Activated CD8-positive, alpha-beta memory T cell treated with anti-CD3 and anti-CD28 coated beads, Interleukin-2, amount 50 U/mL, for 48 hours (primary cell): ENCODE measurements at regions not wholly inside any gene's neighbourhood (a gene's known extent, or its start where the extent isn't known, plus 50 kb on each side); places are given as distances from the start of the nearest gene placed in this dataset.

Experiments used
- DNase-seq: peaks from one replicate; pipeline ENCODE4 v3.0.0-alpha.2; 2020

DNA sequence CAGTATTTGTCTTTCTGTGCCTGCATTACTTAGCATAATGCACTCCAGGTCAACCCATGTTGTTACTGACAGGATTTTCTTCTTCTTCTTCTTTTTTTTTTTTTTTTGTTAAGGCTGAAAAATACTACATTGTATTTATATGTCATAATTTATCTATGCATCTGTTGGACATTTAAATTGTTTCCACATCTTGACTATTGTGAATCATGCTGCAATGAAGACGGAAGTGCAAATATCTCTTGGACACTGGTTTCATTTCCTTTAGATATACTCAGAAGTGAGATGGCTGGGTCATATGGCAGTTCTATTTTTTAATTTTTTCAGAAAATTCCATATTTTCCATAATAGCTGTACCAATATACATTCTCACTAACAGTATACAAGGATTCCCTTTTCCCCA lies 272.7 kb upstream of the PMFBP1 start:
- DNase-seq, result no peak

DNA sequence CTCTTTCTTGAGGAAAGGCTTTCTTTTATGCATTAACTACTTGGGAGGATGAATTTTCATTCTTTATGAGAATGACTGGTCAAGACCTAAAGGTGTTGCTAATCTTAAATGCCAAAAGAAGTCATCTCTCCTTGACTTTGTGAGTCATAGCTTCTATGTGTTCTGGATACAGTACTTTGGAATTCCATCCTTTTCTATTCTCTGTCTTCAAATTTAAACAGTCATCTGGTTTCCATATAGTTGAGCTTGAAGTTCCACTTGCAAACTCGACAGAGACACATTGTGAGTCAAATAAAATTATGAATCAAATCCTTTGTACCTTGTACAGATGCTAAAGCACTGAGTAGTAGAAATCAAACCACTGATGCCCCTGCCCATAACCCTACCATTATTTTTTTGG lies 271.9 kb upstream of the PMFBP1 start:
- DNase-seq, result no peak

DNA sequence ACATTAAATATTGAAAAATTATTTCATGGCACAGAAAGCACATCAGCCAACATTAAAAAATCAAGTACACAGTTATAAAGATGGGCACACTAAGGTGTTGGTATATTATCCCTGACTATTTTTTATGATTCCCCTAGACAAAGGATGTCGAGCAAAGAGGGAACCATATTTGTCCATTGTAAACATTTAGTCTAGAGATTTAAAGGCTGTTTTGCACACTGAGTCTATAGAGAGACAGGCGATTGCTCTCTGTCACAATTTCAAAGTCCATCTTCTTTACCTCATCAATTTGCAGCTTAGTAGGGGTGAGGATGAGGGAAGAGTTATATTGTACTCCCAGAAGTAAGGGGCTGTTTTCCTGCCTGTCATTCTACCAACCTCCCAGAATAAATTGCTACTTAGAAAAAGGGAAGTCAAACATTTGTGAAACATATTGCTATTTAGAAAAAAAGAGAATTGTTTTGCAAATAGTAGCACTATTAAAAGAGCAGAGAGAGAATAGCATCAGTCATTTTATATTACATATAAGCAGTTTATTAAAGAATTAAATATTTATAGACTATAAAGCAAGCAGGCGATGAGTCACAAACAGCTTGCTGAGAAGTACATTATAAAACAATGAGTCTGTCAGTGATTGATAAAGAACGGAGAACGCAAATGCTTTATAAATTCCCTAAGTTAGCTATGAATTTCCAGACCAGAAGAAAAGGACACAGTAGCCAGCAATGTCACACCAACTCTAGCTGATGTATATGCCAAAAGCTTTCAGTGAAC lies 270.6 kb upstream of the PMFBP1 start:
- no peak for DNase-seq

DNA sequence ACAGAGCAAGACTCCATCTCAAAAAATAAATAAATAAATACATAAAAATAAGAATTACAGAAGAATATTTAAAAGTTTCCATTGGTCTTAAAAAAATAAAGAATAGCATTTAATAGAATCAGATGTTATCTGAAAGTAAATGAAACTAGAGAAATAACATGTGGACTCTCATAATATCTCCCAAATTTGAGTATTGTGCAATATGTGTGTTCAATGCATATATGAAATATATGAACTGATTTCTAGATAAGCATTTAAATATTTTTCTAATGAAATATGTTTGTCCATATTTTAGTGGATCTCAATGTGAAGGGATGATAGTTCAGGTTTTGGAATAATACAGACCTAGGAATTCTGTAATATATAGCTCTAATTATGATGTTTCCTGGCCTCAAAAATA lies 265.9 kb upstream of the PMFBP1 start:
- DNase-seq, result no peak

DNA sequence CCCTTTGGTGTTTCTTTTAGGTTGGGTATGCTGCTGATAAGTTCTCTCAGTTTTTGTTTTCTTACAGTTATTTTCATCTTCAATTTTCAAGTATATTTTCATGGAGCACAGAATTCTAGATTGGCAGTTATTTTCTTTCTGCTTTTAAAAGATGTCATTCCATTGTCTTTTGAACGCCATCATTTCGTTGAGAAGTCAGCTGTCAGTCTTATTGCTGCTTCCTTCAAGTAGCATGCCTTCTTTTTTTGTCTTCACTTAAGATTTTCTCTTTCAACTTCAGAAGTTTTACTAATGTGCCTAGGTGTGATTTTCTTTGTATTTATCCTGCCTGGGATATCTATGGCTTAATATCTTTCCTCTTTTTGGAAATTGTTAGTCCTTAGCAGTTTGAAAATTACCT lies 262.2 kb upstream of the PMFBP1 start:
- no peak for DNase-seq

DNA sequence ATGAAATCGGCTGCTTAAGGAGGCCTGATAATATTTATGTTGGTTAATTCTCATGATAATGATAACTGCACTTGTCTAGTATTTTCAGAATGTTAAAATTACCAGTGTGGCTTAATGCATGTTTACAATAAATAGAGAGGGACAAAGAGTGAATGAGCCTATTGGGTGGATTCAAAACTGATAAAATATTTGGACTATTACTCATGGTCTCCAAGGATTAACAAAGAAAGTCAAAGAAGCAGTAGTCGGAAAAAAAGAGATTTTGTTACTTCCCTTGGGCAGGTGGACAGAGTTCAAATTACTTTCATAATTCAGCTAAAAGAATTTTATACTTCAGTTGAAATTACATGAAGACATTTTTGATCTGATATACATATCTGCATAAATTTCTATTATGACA lies 258.2 kb upstream of the PMFBP1 start:
- no peak for DNase-seq

DNA sequence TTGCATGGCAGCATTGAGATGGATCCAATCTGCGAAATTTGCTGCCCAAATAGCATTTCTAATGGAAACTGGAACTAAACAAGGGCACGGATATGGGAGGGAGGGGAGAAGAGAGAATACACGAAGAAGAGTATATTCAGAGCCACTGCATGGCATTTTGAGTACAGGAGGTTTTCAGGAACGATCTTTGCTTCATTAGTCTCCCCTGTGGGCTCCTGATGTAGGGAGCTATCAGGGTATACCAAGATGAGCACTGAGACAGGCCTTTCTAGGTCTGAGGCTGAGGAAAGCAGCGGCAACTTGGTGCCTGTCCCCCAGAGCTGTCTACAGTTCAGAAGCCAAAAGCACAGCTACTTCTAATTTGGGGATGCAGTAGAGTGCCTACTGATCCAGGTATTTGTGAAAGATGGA lies 257.7 kb upstream of the PMFBP1 start:
- DNase-seq, result no peak

DNA sequence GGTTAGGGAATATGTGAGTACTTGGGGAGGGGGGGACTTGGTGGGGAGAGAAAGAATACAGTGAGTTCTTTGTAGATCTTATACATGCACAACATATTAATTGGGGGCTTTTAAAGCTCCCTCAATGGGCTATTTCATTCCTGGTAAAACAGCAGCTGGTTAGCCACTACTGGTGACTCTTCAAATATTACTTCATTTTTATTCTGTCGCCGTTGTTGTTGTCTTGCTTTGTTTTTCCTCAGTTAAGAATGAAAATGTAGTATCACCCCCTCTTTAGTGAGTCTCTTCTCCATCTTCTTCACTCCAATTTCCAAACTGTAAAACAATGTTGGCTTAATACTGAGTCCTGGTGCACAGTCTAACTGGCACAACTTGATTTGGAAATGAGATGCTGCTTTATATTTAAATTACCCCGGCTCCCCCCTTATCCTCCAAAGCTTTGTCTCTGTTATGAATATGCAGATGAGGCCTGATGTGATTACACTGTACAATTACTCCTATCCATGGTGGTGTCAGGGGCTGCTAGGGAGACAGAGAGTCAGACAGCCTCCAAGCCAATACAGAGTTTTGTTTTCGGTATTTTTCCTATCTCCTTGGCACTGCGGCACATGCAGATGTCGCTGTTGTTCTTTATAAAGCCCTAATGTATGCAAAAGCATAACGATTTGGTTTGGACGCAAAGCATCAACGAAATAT lies 256.9 kb upstream of the PMFBP1 start:
- no peak for DNase-seq

DNA sequence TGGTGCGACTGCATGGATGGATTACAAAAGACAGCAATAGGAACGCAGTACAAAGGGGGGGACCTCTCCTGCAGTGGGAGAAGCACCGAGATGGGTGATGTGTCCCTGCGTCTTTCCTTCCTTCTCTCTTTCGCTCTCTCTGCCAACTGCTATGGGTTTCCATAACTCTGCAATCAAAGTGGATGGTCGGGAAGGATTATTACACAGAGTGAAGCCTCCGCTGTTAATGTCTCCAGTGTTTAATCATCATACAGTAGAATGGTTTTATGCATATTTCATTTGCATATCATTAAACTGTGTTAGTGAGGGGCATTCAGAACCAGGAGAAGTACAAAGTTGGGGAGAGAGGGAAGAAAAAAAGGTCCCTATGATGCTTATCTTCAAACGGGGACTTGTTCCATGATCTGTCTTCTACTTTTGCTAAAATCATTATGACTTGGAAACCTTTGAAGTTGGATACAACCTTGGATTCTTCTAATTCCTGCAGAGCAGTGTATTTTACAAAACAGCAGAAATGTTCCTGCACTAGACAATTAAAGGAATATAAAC lies 255.9 kb upstream of the PMFBP1 start:
- no peak for DNase-seq

DNA sequence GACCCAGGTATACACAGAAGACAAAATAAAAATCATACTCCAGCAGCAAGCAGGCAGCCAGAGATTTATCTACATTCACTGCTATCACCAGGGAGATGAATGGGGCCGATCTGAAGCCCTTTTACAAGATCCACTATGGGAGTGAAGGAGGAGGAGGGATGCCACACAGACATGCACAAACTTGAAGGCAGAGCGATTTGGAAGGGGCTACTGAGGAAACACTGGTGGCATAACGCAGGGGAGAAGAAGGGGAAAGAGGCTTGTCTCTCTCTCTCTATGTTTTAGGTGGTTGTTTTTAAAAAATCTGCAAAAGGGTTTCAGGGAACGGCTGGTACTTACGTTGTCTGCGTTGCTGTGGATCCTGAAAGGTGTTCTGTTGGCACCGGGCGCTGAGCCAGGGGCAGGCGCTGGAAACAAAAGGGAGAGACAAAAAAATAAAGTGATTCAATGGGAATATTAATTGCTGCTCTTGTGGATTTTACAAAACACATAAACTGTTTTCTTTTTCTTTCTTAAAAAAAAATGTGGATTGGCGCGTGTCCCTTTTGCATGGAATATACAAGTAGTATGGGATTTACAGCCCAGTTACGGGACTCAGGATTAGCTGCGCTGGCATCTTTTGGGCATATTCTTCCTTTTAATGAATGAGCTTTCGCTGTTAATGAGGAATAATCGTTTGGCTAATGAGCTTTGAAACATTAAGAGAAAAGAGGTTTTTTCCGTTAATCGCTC lies 255.3 kb upstream of the PMFBP1 start:
- no peak for DNase-seq

DNA sequence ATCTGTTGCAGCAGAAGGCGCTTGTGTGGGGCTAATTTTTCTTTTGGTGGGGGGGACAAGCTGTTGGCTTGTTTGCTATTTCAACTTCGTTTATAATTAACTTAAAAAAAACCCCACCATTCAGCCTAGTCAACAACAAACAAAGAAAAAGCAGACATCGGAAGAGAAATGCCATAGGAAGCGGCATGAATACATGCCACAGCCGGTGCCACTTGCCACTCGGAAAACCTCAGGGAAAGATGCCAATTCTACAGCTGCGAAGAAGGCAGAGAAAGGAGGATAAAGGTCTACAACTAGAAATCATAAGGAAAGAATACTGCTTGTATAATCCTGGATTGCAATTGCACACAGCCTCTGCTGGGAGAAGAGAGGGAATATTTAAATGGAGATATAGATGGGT lies 254.4 kb upstream of the PMFBP1 start:
- no peak for DNase-seq

DNA sequence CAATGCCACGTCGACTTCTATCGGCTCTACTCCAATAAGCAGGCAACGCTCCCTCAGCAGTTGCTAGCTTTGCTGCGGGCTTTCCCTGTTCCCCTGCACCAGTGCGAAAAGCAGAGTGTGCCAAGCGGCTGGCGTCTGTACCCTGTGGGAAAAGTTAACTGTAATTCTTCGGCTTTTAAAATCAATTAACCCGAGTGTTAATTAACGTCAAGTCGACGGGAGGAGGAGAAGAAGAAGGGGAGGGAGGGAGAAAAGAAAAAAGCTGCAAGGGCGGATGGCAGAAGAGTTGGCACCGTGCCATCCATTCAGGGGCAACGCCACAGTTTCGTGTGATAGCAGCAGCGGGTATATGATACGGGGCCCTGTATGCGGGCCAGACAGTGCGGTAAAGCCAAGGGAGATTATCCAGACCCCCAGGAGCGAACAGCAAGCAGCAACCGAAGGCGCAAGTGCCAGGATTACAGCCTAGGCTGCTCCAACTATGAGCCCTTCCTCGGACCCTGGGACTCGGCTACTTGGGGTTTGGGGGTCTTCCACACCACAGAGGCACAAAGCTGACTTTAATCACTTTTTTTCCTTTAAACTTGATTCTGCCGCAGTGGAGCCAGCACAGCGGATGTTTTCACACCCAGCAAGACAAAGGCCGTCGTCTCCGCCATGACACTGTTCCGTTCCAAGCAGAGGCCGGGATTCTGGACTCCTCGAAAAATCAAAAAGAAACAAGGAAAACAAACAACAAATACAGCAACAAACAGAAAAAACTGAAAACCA lies 253.8 kb upstream of the PMFBP1 start:
- DNase-seq, result no peak

DNA sequence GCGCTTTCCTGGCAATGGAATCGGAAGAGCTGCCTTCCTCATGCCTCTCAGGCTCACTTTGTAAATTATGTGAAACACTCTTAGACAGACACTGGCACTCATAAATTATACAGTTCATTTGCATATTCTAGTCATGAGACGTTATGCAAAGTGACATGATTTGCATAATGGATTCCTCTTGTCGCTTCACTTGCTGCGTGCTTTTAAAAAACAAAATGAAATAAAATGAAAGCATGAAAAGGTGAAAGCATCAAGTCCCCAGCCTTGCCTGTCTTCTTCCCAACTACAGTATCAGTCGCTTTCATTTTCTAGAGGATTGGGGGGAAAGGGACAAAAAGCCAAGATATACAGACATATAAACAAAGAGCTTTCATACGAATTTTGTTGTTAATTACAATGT lies 252.8 kb upstream of the PMFBP1 start:
- no peak for DNase-seq

DNA sequence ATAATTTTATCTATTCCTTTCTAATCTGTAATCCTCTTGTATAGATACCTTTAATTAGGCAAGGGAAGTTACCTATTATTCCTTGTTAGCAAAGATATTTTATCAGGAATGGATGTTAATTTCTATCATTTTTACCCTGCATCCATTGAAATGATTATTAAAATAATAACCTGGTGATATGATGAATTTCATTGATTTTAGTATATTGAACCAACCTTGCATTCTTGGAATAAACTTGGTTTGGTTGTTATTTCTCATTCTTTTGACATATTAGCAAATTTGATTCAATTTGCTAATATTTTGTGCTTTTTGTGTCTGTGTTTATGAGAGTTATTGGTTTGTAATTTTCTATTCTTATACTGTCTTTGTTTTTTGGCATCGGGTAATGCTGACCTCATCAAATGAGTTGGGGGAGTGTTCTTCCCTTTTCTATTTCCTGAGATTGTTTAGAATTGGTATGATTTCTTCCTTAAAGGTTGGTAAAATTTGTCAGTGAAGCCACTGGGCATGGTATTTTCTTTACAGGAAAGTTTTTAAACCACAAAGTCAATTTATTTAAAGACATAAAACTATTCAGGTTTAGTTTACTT lies 250.4 kb upstream of the PMFBP1 start:
- no peak for DNase-seq

DNA sequence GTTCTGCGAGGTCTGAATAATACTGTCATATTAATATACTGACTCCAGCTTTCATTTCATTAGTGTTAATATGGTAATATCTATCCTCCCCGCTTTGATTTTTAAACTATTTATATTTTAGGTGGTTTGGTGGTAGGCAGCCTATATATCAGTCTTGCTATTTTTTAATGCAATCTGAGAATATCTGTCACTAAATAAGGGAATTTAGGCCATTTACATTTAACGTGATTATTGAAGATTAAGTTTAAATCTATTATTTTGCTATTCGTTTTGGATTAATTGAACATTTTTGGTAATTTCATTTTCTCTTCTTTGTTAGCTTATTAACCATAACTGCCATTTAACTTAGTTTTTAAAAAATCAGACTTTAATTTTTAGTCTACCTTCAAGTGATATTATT lies 247.7 kb upstream of the PMFBP1 start:
- DNase-seq, result no peak

DNA sequence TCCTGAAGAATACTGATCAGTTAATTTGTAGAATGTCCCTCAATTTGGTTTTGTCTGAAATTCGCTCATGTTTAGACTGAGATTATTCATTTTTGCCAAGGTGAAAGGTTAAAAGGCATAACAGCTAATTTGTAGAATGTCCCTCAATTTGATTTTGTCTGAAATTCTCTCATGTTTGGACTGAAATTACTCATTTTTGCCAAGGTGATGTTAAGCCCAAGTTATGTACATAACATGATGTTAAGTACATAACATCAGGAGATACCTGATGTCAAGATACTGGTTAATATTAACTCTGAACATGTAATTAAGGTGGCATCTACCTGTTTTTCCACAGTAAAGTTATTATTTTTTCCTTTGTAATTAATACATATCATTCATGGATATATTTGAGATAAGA lies 243.4 kb upstream of the PMFBP1 start:
- no peak for DNase-seq

DNA sequence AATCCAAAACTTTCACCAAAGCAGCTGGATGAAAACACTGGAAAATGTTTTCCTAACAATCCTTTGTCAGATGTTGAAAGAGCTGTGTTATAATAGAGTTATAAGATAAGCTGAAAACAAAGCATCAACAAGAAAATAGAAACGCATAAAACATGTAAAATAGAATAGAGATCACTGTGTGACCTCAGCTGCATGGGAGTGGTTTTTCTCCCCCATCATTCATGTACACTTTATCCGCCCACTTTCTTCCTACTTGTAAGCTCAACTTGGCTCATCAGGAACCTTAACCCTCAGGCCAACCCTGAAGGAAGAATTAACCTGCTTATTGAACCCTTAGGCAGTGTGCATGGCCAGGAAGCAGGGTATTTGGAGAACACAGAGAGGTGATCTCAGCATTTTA lies 238.5 kb upstream of the PMFBP1 start:
- DNase-seq, result no peak

DNA sequence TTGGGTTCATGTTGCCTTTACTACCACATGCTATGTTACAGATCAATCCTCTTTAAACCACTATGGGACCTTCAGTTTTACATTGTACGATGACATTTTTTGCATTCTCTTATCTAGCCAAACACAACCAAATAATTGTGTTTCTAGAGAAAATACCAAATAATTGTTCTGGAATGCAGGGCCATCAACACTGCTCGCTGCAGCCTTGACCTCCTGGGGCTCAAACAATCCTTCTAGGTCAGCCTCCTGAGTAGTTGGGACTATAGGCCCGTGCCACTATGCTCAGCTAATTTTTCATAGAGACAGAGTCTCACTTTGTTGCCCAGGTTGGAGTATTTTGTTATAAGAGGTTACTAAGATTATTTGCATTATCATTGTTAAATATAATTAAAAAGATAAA lies 237.5 kb upstream of the PMFBP1 start:
- no peak for DNase-seq

DNA sequence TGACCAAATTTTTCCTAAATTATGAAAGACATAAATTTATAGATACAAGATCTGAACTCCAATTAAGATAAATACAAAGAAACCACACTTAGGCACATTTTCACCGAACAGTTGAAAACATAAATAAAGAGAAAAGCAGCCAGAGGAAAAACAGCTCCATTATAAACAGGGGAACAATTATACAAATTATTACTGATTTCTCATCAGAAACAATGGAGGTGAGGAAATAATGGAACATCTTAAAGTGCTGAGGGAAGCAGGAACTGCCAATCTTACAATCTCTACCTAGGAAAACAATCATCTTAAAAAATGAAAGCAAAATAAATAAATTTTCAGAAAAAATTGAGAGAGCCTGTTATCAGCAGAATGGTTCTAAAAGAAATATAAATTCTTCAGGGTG lies 234.4 kb upstream of the PMFBP1 start:
- DNase-seq, result no peak

DNA sequence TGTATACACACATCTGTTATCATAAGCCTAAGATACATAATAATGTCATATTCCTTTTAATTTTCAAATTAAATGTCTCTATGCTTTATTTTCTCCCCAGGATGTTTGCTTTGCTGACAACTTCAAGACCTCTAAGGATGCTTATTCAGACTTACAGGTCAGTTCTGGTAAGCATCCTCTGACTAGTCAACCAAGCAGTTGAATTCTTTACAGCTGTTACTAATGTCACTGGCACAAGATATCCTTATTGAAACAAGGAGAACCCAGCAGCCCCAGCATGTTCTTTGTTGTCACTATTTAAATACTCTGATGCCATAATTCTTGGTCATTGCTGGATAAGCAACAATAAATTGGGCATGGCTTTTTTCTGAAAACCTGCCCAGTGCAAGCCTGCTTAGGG lies 232.3 kb upstream of the PMFBP1 start:
- no peak for DNase-seq

DNA sequence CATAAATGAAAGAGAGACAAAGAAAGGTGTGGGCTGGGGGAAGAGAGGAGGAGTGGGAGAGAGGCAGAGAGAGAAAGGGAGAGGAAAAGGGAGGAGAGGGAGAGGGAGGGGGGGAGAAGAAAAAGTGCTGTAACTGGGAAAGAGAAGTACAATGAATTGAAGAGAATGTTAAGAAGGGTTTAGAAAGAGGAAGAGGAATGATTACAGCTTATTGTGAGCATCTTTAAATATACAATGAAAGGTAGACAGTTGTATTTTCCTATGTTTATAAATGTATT lies 229.1 kb upstream of the PMFBP1 start:
- DNase-seq, result no peak

DNA sequence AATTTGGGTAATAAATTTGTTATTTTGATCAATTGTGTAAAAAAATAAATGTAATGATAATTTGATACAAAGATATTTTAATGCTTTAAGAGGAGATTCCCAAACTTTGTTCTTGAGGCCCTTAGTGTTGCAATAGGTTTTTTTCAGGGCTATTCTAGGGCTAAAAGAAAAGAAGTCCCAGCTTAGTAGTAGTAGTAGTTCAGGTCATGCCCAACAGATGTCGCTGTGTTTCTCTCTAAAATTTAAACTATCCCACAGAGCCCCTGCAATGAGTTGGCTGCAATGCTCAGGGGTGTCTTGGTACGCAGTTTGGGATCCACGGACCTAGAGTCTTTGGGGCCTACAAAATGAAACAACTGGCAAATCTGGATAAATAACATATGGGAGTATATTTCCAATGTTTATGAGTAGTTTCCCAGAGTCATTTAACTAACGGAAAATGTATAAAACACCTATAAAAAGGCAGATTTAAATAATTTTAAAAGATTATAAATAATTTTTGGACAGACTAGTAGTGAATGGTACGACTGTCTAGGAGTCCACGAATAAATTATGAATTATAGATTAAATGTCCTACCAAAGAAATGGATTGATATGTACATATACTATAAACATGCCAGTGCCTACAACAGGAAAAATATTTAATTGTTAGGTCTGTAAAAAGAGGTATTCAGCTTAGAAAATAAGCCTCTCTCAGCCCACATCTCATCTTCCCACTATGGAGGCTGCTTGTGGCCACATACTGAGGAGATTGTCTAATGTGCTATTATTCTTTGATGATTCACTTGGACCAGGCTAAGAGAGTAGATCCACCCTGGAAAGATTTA lies 228.5 kb upstream of the PMFBP1 start:
- DNase-seq, result no peak
